ENCODE measurements at regions not wholly inside any gene's neighbourhood (a gene's known extent, or its start where the extent isn't known, plus 50 kb on each side); places are given as distances from the start of the nearest gene placed in this dataset.

DNA sequence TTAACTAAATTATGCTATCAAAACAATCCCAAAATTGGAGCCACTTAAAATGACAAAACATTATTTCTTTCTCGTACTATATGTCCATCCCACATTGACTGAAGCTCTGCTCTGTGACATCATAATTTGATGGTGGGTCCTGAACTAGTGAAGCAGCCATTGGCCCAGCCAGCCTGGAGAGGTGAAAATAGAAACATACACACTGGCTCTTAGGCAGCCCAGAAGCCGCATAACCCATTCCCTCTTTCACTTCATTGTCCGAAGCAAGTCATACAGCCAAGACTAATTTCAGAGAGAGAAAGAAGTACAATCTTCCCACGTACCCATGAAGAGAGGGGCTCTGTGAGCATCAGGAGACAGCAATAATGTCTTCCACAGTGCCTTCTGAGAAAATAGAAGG lies 342.5 kb downstream of the NFIB start:
- no peak overlapping the region for H3K4me3 ChIP-seq (ENCODE audit: insufficient read depth, low read length)
- no peak overlapping the region for H3K27ac ChIP-seq (ENCODE audit: low read depth, low read length)
- H4K20me1 ChIP-seq (ENCODE audit: insufficient read depth, low read length) = no peaks in the 10 kb centered on the region
- H3K27me3 ChIP-seq (ENCODE audit: insufficient read depth, low read length) = no peaks in the 10 kb centered on the region
- TF ChIP-seq CTCF (IDR thresholded peaks at IDR 0.05; ENCODE audit: extremely low read depth, low read depth, low read length) = no peak
- peaks cover 11% of the 10 kb centered on the region for H3K4me1 ChIP-seq (ENCODE audit: insufficient read depth, low read length)
- DNase-seq (ENCODE audit: insufficient read length, low spot score, missing footprints) = no peak
- no peaks in the 10 kb centered on the region for H3K9me3 ChIP-seq (ENCODE audit: low read depth, low read length)
- no peaks in the 10 kb centered on the region for H3K36me3 ChIP-seq (ENCODE audit: insufficient read depth, low read length)
- H2AFZ ChIP-seq (ENCODE audit: low read length) = no peak overlapping the region
- H3K4me2 ChIP-seq (ENCODE audit: insufficient read depth, low read length) = no peak overlapping the region
- no peaks in the 10 kb centered on the region for H3K79me2 ChIP-seq (ENCODE audit: insufficient read depth, low read length)

GRCh38 chr9:13970426-13970825 lies 343.5 kb downstream of the NFIB start:
- no peak overlapping the region for H3K4me3 ChIP-seq (ENCODE audit: insufficient read depth, low read length)
- no peaks in the 10 kb centered on the region for H3K79me2 ChIP-seq (ENCODE audit: insufficient read depth, low read length)
- TF ChIP-seq CTCF (IDR thresholded peaks at IDR 0.05; ENCODE audit: extremely low read depth, low read depth, low read length) = no peak

GRCh38 chr9:13970018-13970417 lies 343.9 kb downstream of the NFIB start:
- H3K27ac ChIP-seq (ENCODE audit: low read depth, low read length) = no peak overlapping the region
- no peak for DNase-seq (ENCODE audit: insufficient read length, low spot score, missing footprints)

More at GRCh38 chr9:13970426-13970825, 343.5 kb downstream of the NFIB start:
- no peaks in the 10 kb centered on the region for H3K9me3 ChIP-seq (ENCODE audit: low read depth, low read length)
- H3K4me1 ChIP-seq (ENCODE audit: insufficient read depth, low read length) = peaks cover under 1% of the 10 kb centered on the region
- no peaks in the 10 kb centered on the region for H3K36me3 ChIP-seq (ENCODE audit: insufficient read depth, low read length)
- no peak overlapping the region for H3K27ac ChIP-seq (ENCODE audit: low read depth, low read length)
- H2AFZ ChIP-seq (ENCODE audit: low read length) = no peak overlapping the region
- DNase-seq (ENCODE audit: insufficient read length, low spot score, missing footprints) = no peak
- peaks cover 2% of the 10 kb centered on the region for H3K27me3 ChIP-seq (ENCODE audit: insufficient read depth, low read length)
- H4K20me1 ChIP-seq (ENCODE audit: insufficient read depth, low read length) = no peaks in the 10 kb centered on the region
- no peak overlapping the region for H3K4me2 ChIP-seq (ENCODE audit: insufficient read depth, low read length)

DNA sequence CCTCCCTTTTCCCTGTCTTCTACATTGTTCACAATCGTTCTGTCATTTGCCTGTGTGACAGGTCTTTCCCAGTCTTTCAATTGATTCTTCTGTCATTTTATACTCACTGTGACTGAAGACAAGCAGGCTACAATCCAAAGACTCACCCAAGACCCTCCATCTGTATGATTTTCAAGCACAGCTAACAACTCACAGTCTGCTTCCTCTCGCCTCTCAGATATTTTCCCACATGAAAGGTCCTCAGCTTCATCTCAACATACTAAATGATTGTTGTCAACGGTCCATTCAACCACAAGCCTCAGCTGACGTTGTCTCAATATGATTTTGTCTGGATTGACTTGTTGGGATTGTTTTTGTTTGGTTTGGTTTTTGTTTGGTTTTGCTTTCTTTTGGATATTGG lies 346.5 kb downstream of the NFIB start:
- Histone ChIP-seq H3K36me3 (ENCODE audit: insufficient read depth, low read length) (no peaks in the 10 kb centered on the region), H3K4me1 (ENCODE audit: insufficient read depth, low read length) (no peaks in the 10 kb centered on the region), H3K4me2 (ENCODE audit: insufficient read depth, low read length) (no peak overlapping the region), H2AFZ (ENCODE audit: low read length) (no peak overlapping the region), H3K9me3 (ENCODE audit: low read depth, low read length) (no peaks in the 10 kb centered on the region), H3K27ac (ENCODE audit: low read depth, low read length) (no peak overlapping the region), H4K20me1 (ENCODE audit: insufficient read depth, low read length) (no peaks in the 10 kb centered on the region), H3K27me3 (ENCODE audit: insufficient read depth, low read length) (peaks cover 2% of the 10 kb centered on the region), H3K4me3 (ENCODE audit: insufficient read depth, low read length) (no peak overlapping the region), H3K79me2 (ENCODE audit: insufficient read depth, low read length) (no peaks in the 10 kb centered on the region)
- no peak for DNase-seq (ENCODE audit: insufficient read length, low spot score, missing footprints)
- no peak for TF ChIP-seq CTCF (IDR thresholded peaks at IDR 0.05; ENCODE audit: extremely low read depth, low read depth, low read length)

More at GRCh38 chr9:13970018-13970417, 343.9 kb downstream of the NFIB start:
- no peak for TF ChIP-seq CTCF (IDR thresholded peaks at IDR 0.05; ENCODE audit: extremely low read depth, low read depth, low read length)
- Histone ChIP-seq H3K36me3 (ENCODE audit: insufficient read depth, low read length) (no peaks in the 10 kb centered on the region), H2AFZ (ENCODE audit: low read length) (no peak overlapping the region), H3K4me1 (ENCODE audit: insufficient read depth, low read length) (no peaks in the 10 kb centered on the region), H3K27me3 (ENCODE audit: insufficient read depth, low read length) (peaks cover 2% of the 10 kb centered on the region), H3K9me3 (ENCODE audit: low read depth, low read length) (no peaks in the 10 kb centered on the region), H3K4me3 (ENCODE audit: insufficient read depth, low read length) (no peak overlapping the region), H3K79me2 (ENCODE audit: insufficient read depth, low read length) (no peaks in the 10 kb centered on the region), H3K4me2 (ENCODE audit: insufficient read depth, low read length) (no peak overlapping the region), H4K20me1 (ENCODE audit: insufficient read depth, low read length) (no peaks in the 10 kb centered on the region)

All from osteoblast (primary cell).